ENCODE measurements at regions not wholly inside any gene's neighbourhood (a gene's known extent, or its start where the extent isn't known, plus 50 kb on each side); places are given as distances from the start of the nearest gene placed in this dataset.

GRCh38 chr4:136992032-136992431, 540.3 kb downstream of the PCDH18 start:
- H3K9me3 Mint-ChIP-seq, result peaks cover 0 to 4% (median 2%) of the 10 kb centered on the region in 7 donors
- intact Hi-C loops (cut with micrococcal nuclease), result no loop called here

DNA sequence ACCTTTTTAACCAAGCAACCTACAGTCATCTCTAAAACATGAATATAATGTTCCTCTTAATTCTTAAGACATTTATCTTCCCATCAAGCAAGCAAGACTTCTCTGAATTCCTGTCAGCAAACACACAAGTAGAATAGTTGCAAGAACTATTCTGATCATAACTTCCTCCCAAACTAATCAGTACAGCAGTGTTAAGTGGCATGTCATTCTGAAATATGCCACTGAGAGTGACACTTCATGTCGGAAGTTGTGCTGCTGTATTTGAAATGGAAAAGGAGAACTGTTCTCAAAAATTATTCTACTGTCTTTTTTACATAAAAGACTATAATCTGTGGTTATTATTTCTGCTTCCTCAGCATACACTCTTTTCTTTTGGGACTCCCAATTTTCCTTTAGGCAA, 546.6 kb downstream of the PCDH18 start:
- H3K9me3 Mint-ChIP-seq, result peaks cover 0 to 1% (median 0%) of the 10 kb centered on the region in 7 donors

More at GRCh38 chr4:136992032-136992431, 540.3 kb downstream of the PCDH18 start:
- H3K27ac ChIP-seq (ENCODE audit: low read depth in 1 of 2, low read length in 2 of 2), result no peak overlapping the region
- no peaks in the 10 kb centered on the region for H3K9me3 ChIP-seq (replicated peaks in 1 of 2; ENCODE audit: control insufficient read depth in 1 of 2, insufficient read depth in 1 of 2, low read length in 2 of 2)
- Mint-ChIP-seq H3K27ac (no peak overlapping the region), H3K36me3 (no peaks in the 10 kb centered on the region), H3K27me3 (ENCODE audit: low read depth in 3 of 3) (no peaks in the 10 kb centered on the region), H3K4me1 (no peaks in the 10 kb centered on the region), H3K4me3 (no peak overlapping the region)
- no peak for TF ChIP-seq CTCF (IDR thresholded peaks at IDR 0.05)
- H4K20me1 ChIP-seq (ENCODE audit: insufficient read depth, low read length), result no peaks in the 10 kb centered on the region
- WGBS (ENCODE audit: insufficient coverage), result 100% methylated on average over 1 of the region's 3 CpGs
- no peak overlapping the region for H3K4me2 ChIP-seq (replicated peaks; ENCODE audit: extremely low read depth, low read length, poor library complexity, severe bottlenecking)
- no peak overlapping the region for H3K9ac ChIP-seq (ENCODE audit: insufficient read depth, low read length, poor library complexity, severe bottlenecking)
- H3K4me1 ChIP-seq (ENCODE audit: control insufficient read depth in 1 of 2, insufficient read depth in 2 of 2, low read length in 2 of 2), result no peaks in the 10 kb centered on the region
- no peak overlapping the region for H2AFZ ChIP-seq (ENCODE audit: insufficient read depth, low read depth, low read length, poor library complexity, severe bottlenecking)
- H3K36me3 ChIP-seq (replicated peaks in 1 of 2; ENCODE audit: control insufficient read depth in 1 of 2, insufficient read depth in 2 of 2, low read length in 2 of 2), result no peaks in the 10 kb centered on the region
- H3K27me3 ChIP-seq (ENCODE audit: control insufficient read depth in 2 of 2, insufficient read depth in 2 of 2, low read length in 2 of 2), result no peaks in the 10 kb centered on the region
- no peaks in the 10 kb centered on the region for H3K79me2 ChIP-seq (ENCODE audit: insufficient read depth, low read length)
- no peak for DNase-seq
- H3K4me3 ChIP-seq (replicated peaks in 1 of 3; ENCODE audit: low read depth in 2 of 3, low read length in 3 of 3), result no peak overlapping the region

More for the DNA sequence above, 546.6 kb downstream of the PCDH18 start:
- no peak overlapping the region for H3K4me3 Mint-ChIP-seq
- no peak overlapping the region for H2AFZ ChIP-seq (ENCODE audit: insufficient read depth, low read depth, low read length, poor library complexity, severe bottlenecking)
- no peaks in the 10 kb centered on the region for H3K36me3 ChIP-seq (replicated peaks in 1 of 2; ENCODE audit: control insufficient read depth in 1 of 2, insufficient read depth in 2 of 2, low read length in 2 of 2)
- DNase-seq, result no peak
- no peaks in the 10 kb centered on the region for H3K79me2 ChIP-seq (ENCODE audit: insufficient read depth, low read length)
- H4K20me1 ChIP-seq (ENCODE audit: insufficient read depth, low read length), result no peaks in the 10 kb centered on the region
- H3K27ac ChIP-seq (ENCODE audit: low read depth in 1 of 2, low read length in 2 of 2), result no peak overlapping the region
- no peaks in the 10 kb centered on the region for H3K36me3 Mint-ChIP-seq
- H3K4me1 ChIP-seq (ENCODE audit: control insufficient read depth in 1 of 2, insufficient read depth in 2 of 2, low read length in 2 of 2), result no peaks in the 10 kb centered on the region
- H3K27ac Mint-ChIP-seq, result no peak overlapping the region
- no peaks in the 10 kb centered on the region for H3K9me3 ChIP-seq (replicated peaks in 1 of 2; ENCODE audit: control insufficient read depth in 1 of 2, insufficient read depth in 1 of 2, low read length in 2 of 2)
- H3K4me3 ChIP-seq (replicated peaks in 1 of 3; ENCODE audit: low read depth in 2 of 3, low read length in 3 of 3), result no peak overlapping the region
- TF ChIP-seq CTCF (IDR thresholded peaks at IDR 0.05), result no peak
- no peaks in the 10 kb centered on the region for H3K27me3 Mint-ChIP-seq (ENCODE audit: low read depth in 3 of 3)
- WGBS (ENCODE audit: insufficient coverage), result no CpG with 5 or more reads among the region's 1 CpG
- H3K9ac ChIP-seq (ENCODE audit: insufficient read depth, low read length, poor library complexity, severe bottlenecking), result no peak overlapping the region
- intact Hi-C loops (cut with micrococcal nuclease), result no loop called here
- no peaks in the 10 kb centered on the region for H3K4me1 Mint-ChIP-seq
- H3K4me2 ChIP-seq (replicated peaks; ENCODE audit: extremely low read depth, low read length, poor library complexity, severe bottlenecking), result no peak overlapping the region
- H3K27me3 ChIP-seq (ENCODE audit: control insufficient read depth in 2 of 2, insufficient read depth in 2 of 2, low read length in 2 of 2), result no peaks in the 10 kb centered on the region
